ENCODE measurements at regions not wholly inside any gene's neighbourhood (a gene's known extent, or its start where the extent isn't known, plus 50 kb on each side); places are given as distances from the start of the nearest gene placed in this dataset.

DNA sequence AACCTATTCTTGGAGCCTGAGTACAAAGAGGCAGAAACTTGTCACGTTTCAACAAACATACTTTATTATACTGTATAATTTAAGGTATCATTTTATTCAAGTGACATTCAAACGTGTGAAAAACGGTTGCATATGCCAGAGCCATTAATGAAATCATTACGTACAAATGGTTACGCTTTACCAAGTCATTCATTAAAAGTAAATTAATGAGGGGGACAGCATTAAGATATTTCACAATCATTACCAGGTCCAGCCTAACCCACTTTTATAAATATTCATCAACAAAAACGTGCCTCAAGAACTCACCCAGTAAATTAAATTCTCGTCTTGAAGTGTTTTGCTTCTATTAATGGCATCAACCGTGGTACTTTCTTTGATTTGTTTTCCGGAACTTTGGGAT lies 253.0 kb downstream of the RPS24 start:
- TF ChIP-seq POLR2AphosphoS5 (IDR thresholded peaks at IDR 0.05; ENCODE audit: low read depth, low read length), result no peak
- TF ChIP-seq, protein P1, sequence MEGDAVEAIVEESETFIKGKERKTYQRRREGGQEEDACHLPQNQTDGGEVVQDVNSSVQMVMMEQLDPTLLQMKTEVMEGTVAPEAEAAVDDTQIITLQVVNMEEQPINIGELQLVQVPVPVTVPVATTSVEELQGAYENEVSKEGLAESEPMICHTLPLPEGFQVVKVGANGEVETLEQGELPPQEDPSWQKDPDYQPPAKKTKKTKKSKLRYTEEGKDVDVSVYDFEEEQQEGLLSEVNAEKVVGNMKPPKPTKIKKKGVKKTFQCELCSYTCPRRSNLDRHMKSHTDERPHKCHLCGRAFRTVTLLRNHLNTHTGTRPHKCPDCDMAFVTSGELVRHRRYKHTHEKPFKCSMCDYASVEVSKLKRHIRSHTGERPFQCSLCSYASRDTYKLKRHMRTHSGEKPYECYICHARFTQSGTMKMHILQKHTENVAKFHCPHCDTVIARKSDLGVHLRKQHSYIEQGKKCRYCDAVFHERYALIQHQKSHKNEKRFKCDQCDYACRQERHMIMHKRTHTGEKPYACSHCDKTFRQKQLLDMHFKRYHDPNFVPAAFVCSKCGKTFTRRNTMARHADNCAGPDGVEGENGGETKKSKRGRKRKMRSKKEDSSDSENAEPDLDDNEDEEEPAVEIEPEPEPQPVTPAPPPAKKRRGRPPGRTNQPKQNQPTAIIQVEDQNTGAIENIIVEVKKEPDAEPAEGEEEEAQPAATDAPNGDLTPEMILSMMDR (IDR thresholded peaks at IDR 0.05), result no peak
- no peak for TF ChIP-seq FOXM1 (IDR thresholded peaks at IDR 0.05; ENCODE audit: low read depth)
- no peak for TF ChIP-seq EP300 (IDR thresholded peaks at IDR 0.05; ENCODE audit: borderline replicate concordance in 1 of 2, low read depth in 1 of 2, low read length in 1 of 2)
- no peak for TF ChIP-seq TAF1 (IDR thresholded peaks at IDR 0.05; ENCODE audit: borderline replicate concordance, low read depth, low read length)
- no peak for TF ChIP-seq JUND (IDR thresholded peaks at IDR 0.05)
- TF ChIP-seq, protein P2, sequence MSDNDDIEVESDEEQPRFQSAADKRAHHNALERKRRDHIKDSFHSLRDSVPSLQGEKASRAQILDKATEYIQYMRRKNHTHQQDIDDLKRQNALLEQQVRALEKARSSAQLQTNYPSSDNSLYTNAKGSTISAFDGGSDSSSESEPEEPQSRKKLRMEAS (IDR thresholded peaks at IDR 0.05; ENCODE audit: low read depth), result no peak
- TF ChIP-seq, protein P3, sequence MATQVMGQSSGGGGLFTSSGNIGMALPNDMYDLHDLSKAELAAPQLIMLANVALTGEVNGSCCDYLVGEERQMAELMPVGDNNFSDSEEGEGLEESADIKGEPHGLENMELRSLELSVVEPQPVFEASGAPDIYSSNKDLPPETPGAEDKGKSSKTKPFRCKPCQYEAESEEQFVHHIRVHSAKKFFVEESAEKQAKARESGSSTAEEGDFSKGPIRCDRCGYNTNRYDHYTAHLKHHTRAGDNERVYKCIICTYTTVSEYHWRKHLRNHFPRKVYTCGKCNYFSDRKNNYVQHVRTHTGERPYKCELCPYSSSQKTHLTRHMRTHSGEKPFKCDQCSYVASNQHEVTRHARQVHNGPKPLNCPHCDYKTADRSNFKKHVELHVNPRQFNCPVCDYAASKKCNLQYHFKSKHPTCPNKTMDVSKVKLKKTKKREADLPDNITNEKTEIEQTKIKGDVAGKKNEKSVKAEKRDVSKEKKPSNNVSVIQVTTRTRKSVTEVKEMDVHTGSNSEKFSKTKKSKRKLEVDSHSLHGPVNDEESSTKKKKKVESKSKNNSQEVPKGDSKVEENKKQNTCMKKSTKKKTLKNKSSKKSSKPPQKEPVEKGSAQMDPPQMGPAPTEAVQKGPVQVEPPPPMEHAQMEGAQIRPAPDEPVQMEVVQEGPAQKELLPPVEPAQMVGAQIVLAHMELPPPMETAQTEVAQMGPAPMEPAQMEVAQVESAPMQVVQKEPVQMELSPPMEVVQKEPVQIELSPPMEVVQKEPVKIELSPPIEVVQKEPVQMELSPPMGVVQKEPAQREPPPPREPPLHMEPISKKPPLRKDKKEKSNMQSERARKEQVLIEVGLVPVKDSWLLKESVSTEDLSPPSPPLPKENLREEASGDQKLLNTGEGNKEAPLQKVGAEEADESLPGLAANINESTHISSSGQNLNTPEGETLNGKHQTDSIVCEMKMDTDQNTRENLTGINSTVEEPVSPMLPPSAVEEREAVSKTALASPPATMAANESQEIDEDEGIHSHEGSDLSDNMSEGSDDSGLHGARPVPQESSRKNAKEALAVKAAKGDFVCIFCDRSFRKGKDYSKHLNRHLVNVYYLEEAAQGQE (IDR thresholded peaks at IDR 0.05; ENCODE audit: low read depth, low read length), result no peak
- no peak for TF ChIP-seq SMC3 (IDR thresholded peaks at IDR 0.05; ENCODE audit: low read depth, low read length)
- no peak for TF ChIP-seq YY1 (IDR thresholded peaks at IDR 0.05; ENCODE audit: low read depth)
